ENCODE measurements at regions not wholly inside any gene's neighbourhood (a gene's known extent, or its start where the extent isn't known, plus 50 kb on each side); places are given as distances from the start of the nearest gene placed in this dataset.

DNA sequence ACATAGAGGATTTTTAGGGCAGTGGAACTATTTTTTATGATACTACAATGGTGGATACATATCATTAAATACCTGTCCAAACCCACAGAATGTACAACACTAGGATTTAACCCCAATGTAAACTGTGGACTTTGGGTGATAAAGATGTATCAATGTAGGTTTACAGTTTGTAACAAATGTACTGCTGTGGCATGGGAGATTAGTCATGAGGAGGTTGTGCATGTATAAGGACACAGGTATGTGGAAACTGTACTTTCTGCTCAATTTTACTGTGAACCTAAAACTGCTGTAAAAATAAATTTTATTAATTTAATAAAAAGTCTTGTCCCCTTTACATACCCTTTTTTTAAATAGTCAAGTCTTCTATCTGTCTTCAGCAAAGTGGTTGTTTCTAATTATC is 322.5 kb upstream of the EPHA3 start:
- no peak for TF ChIP-seq POLR2A (IDR thresholded peaks at IDR 0.05; ENCODE audit: low read depth, low read length)
- no peak for TF ChIP-seq POLR2AphosphoS5 (IDR thresholded peaks at IDR 0.05; ENCODE audit: low read depth, low read length)
- no peak for TF ChIP-seq TAF1 (IDR thresholded peaks at IDR 0.05; ENCODE audit: borderline replicate concordance, low read depth, low read length)

Measured in GM12892 (cell line).